ENCODE measurements at regions not wholly inside any gene's neighbourhood (a gene's known extent, or its start where the extent isn't known, plus 50 kb on each side); places are given as distances from the start of the nearest gene placed in this dataset.

DNA sequence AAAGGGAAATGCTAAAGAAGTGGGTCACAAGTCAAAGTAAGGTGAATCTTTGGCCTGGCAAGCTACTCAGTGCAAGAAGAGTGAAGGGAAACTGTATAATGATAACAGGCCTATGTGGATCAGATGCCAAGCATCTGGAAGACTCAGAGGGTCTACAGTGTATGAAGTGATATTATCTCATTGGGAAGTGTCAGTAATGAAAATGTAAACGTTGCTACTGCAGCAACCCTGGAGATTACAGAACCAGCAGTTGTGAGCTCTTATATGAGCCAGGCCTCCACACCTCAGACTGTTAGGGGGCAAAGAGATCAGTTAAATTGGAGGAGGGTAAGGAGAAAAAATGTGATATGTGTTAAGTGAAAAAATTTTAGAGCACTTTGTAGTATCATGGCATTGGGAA, 195.4 kb upstream of the DPH6 start:
- 49 to 61% methylated on average over 1 of the region's 1 CpG for WGBS, 2 donors

DNA sequence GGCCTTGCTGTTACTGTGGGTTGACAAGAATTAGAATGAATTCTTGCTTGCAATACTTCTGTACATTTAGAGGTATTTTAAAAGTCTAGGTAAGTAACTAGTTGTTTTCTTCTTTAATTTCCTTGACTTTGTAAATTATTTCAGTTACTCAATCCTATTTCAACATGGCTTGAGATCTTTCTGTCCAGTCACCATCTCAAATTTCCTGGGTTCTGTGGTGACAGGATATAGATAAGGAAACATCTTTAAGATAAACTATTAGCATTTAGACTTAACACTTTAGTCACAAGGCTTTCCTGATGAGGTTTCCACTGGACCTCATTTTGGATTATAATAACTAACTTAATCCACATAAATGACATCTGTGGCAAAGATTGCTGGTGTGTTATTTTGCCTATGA, 195.9 kb upstream of the DPH6 start:
- no peak for DNase-seq
- H3K27ac ChIP-seq: no peak overlapping the region

More for the DNA sequence above, 195.4 kb upstream of the DPH6 start:
- Histone ChIP-seq H3K9me3 (no peaks in the 10 kb centered on the region), H3K27me3 (no peaks in the 10 kb centered on the region), H3K4me1 (no peaks in the 10 kb centered on the region), H3K36me3 (no peaks in the 10 kb centered on the region), H3K27ac (no peak overlapping the region), H3K4me3 (no peak overlapping the region)
- TF ChIP-seq EP300 (IDR thresholded peaks at IDR 0.05) (no peak), POLR2A (IDR thresholded peaks at IDR 0.05) (no peak)
- no peak for DNase-seq
- intact Hi-C loops (cut with DNase I): no loop called here

DNA sequence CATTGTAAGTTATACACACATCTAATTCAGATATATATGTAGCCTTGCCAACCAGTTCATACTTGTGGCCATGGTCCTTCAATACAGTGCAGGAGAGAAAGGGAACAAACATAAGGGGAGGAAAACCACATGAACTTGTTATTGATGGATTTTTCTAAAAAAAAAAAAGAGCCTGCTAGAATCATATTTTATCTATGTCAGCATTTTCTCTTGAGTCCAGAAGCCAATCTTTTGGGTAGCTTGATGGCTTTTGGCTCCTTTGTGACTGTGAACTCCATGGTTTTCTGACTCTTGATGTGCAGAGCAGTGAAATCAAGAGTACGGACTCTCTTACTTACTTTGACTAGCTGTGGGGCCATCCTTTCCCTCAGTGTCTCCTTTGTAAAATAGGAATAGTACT, 197.4 kb upstream of the DPH6 start:
- Histone ChIP-seq H3K27me3 (no peaks in the 10 kb centered on the region), H3K27ac (no peak overlapping the region), H3K4me1 (no peaks in the 10 kb centered on the region), H3K4me3 (no peak overlapping the region), H3K9me3 (no peaks in the 10 kb centered on the region), H3K36me3 (no peaks in the 10 kb centered on the region)
- TF ChIP-seq POLR2A (IDR thresholded peaks at IDR 0.05) (no peak), EP300 (IDR thresholded peaks at IDR 0.05) (no peak), POLR2AphosphoS5 (IDR thresholded peaks at IDR 0.05) (no peak)
- TF ChIP-seq, protein P1, sequence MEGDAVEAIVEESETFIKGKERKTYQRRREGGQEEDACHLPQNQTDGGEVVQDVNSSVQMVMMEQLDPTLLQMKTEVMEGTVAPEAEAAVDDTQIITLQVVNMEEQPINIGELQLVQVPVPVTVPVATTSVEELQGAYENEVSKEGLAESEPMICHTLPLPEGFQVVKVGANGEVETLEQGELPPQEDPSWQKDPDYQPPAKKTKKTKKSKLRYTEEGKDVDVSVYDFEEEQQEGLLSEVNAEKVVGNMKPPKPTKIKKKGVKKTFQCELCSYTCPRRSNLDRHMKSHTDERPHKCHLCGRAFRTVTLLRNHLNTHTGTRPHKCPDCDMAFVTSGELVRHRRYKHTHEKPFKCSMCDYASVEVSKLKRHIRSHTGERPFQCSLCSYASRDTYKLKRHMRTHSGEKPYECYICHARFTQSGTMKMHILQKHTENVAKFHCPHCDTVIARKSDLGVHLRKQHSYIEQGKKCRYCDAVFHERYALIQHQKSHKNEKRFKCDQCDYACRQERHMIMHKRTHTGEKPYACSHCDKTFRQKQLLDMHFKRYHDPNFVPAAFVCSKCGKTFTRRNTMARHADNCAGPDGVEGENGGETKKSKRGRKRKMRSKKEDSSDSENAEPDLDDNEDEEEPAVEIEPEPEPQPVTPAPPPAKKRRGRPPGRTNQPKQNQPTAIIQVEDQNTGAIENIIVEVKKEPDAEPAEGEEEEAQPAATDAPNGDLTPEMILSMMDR (IDR thresholded peaks at IDR 0.05): no peak
- intact Hi-C loops (cut with DNase I): no loop called here
- 94 to 99% methylated on average over 1 of the region's 1 CpG for WGBS, 2 donors
- DNase-seq: no peak

More for the DNA sequence above, 195.9 kb upstream of the DPH6 start:
- Histone ChIP-seq H3K4me3 (no peak overlapping the region), H3K36me3 (no peaks in the 10 kb centered on the region), H3K9me3 (no peaks in the 10 kb centered on the region), H3K4me1 (no peaks in the 10 kb centered on the region), H3K27me3 (no peaks in the 10 kb centered on the region)
- intact Hi-C loops (cut with DNase I): no loop called here
- TF ChIP-seq POLR2AphosphoS5 (IDR thresholded peaks at IDR 0.05) (no peak), POLR2A (IDR thresholded peaks at IDR 0.05) (no peak), EP300 (IDR thresholded peaks at IDR 0.05) (no peak)
- TF ChIP-seq, protein P1 (IDR thresholded peaks at IDR 0.05): no peak

DNA sequence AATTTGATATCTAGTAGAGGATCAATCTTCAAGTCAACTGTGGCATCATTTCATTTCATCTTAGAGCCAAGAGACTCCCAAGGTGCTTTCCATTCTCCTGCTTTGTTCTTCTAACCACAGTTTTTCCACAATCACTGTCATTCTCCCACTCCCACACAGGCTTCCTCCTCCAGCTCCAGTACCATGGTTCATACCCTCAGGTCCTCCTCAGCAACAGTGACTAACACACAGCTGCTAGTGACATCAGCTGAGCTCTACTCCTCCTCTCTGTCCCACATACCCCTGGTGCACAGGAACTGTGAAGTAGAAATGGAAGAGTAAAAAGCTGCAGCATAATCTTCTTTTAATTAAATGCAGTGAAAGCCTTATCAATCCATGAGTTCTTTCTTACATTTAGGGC, 200.2 kb upstream of the DPH6 start:
- TF ChIP-seq EP300 (IDR thresholded peaks at IDR 0.05) (no peak), POLR2A (IDR thresholded peaks at IDR 0.05) (no peak), POLR2AphosphoS5 (IDR thresholded peaks at IDR 0.05) (no peak)
- TF ChIP-seq, protein P1 (IDR thresholded peaks at IDR 0.05): no peak
- Histone ChIP-seq H3K36me3 (no peaks in the 10 kb centered on the region), H3K27ac (no peak overlapping the region), H3K4me3 (no peak overlapping the region), H3K4me1 (no peaks in the 10 kb centered on the region), H3K27me3 (no peaks in the 10 kb centered on the region), H3K9me3 (no peaks in the 10 kb centered on the region)
- intact Hi-C loops (cut with DNase I): no loop called here
- DNase-seq: no peak

DNA sequence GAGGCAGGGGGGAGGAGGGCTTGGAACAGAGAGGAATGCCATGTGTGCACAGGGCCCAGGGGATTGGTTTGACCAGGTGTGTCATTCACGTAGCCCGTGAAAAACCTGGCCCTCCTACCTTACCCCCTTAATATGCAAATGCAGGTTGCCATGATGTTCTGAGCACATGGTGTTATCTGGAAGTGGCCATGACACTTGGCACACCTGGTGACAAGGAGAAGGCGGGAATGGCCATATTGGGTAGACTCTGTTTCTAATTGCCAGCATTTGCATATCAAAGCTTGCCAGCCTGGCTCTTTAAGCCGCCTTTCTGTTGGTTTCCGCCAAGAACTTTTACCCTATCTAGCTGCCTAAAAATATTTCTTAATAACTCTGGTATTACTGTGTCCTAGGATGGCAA, 202.1 kb upstream of the DPH6 start:
- no peak for TF ChIP-seq POLR2AphosphoS5 (IDR thresholded peaks at IDR 0.05)
- TF ChIP-seq POLR2A (IDR thresholded peaks at IDR 0.05): no peak
- TF ChIP-seq EP300 (IDR thresholded peaks at IDR 0.05): no peak
- TF ChIP-seq, protein P1 (IDR thresholded peaks at IDR 0.05): no peak
- Histone ChIP-seq H3K9me3 (no peaks in the 10 kb centered on the region), H3K36me3 (no peaks in the 10 kb centered on the region), H3K4me3 (no peak overlapping the region), H3K27ac (no peak overlapping the region), H3K27me3 (no peaks in the 10 kb centered on the region), H3K4me1 (peaks cover 0 to 6% (median 0%) of the 10 kb centered on the region in 4 donors)
- DNase-seq: no peak
- intact Hi-C loops (cut with DNase I): no loop called here
- 94 to 95% methylated on average over 5 of the region's 5 CpGs for WGBS, 2 donors
